GM23248 (cell line): ENCODE measurements at regions not wholly inside any gene's neighbourhood (a gene's known extent, or its start where the extent isn't known, plus 50 kb on each side); places are given as distances from the start of the nearest gene placed in this dataset.

Experiments used
- EZH2 ChIP-seq: fragments of 200-600 bp; sonication (generic); IDR thresholded peaks from 2 replicates; pipeline ENCODE4 v1.6.1; 2018; ENCODE audit warnings: antibody characterized with exemption, mild to moderate bottlenecking; ENCODE audit not compliant: insufficient read depth, poor library complexity, severe bottlenecking
- EZH2phosphoT487 ChIP-seq: fragments of 200-600 bp; sonication (generic); IDR thresholded peaks from 2 replicates; pipeline ENCODE4 v1.6.1; 2018; ENCODE audit warnings: antibody characterized with exemption, moderate library complexity, mild to moderate bottlenecking, low read depth; ENCODE audit not compliant: insufficient read depth

DNA sequence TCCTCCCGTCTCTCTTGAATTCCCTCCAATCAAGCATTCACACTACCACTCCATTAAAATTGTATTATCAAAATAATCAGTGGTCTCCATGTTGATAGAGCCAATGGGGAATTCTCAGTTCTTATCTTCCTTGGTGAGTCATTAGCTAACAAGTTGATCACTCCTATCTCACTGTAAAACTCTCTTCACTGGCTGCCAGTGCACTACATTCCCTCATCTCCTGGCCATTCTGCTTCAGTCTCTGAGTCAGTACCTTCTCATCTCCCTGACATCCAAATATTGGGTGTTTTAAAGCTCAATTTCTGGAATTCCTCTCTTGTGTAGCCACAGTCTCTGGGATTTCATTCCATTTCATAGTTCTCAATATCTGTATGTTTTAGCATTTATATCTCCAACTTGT lies 175.2 kb downstream of the ALDH1A2 start:
- TF ChIP-seq EZH2 (no peak), EZH2phosphoT487 (no peak)
